ENCODE measurements at regions not wholly inside any gene's neighbourhood (a gene's known extent, or its start where the extent isn't known, plus 50 kb on each side); places are given as distances from the start of the nearest gene placed in this dataset.
A peak's percentile ranks its signal among the peaks of the same experiment; 100 is the strongest.

- no peak for DNase-seq (ENCODE audit: low read depth in 2 of 2)
Measured at GRCh38 chr4:74878323-74878722, 54.6 kb upstream of the PARM1 start.

GRCh38 chr4:74875451-74875850 lies 57.5 kb upstream of the PARM1 start:
- no peak for DNase-seq (ENCODE audit: low read depth in 2 of 2)

GRCh38 chr4:74874753-74875367 lies 58.1 kb upstream of the PARM1 start:
- DNase-seq (ENCODE audit: low read depth in 2 of 2): peak in 1 of 2 donors; percentile 1

- DNase-seq (ENCODE audit: low read depth in 2 of 2): no peak
Measured at GRCh38 chr4:74873545-74874301, 59.2 kb upstream of the PARM1 start.

GRCh38 chr4:74858921-74859562 lies 64.7 kb upstream of the BTC start:
- no peak for DNase-seq (ENCODE audit: low read depth in 2 of 2)

GRCh38 chr4:74855879-74856278 lies 61.6 kb upstream of the BTC start:
- no peak for DNase-seq (ENCODE audit: low read depth in 2 of 2)

GRCh38 chr4:74848774-74849173 lies 54.5 kb upstream of the BTC start:
- no peak for DNase-seq (ENCODE audit: low read depth in 2 of 2)

- no peak for DNase-seq (ENCODE audit: low read depth in 2 of 2)
Measured at GRCh38 chr4:74845834-74846233, 51.5 kb upstream of the BTC start.

Measured in activated CD4-positive, alpha-beta T cell treated with anti-CD3 and anti-CD28 coated beads for 24 hours (primary cell).